Mesendoderm (in vitro differentiated cells): ENCODE measurements at regions not wholly inside any gene's neighbourhood (a gene's known extent, or its start where the extent isn't known, plus 50 kb on each side); places are given as distances from the start of the nearest gene placed in this dataset.
A peak's percentile ranks its signal among the peaks of the same experiment; 100 is the strongest.

Experiments used
- DNase-seq: peaks from one replicate; pipeline ENCODE4 v3.0.0; 2013
- H2AK5ac ChIP-seq: 2 replicates; pipeline ENCODE4 v1.6.1; 2013; ENCODE audit warnings: low read length, inconsistent platforms
- H2BK120ac ChIP-seq: 2 replicates; pipeline ENCODE4 v1.6.1; 2013; ENCODE audit warnings: low read depth, mild to moderate bottlenecking, low read length, moderate library complexity, mixed read lengths
- H2BK15ac ChIP-seq: replicated peaks from 2 replicates; pipeline ENCODE4 v1.6.1; 2013; ENCODE audit warnings: low read depth, mild to moderate bottlenecking, moderate library complexity
- H2BK5ac ChIP-seq: 2 replicates; pipeline ENCODE4 v1.6.1; 2013; ENCODE audit warnings: low read length, inconsistent platforms
- H3K18ac ChIP-seq: 2 replicates; pipeline ENCODE4 v1.6.1; 2013; ENCODE audit warnings: mild to moderate bottlenecking, low read length, mixed read lengths
- H3K23ac ChIP-seq: one replicate; pipeline ENCODE4 v1.6.1; 2013; ENCODE audit warnings: low read length
- H3K27ac ChIP-seq: 2 replicates; pipeline ENCODE4 v1.5.1; 2013; ENCODE audit warnings: low read depth, mild to moderate bottlenecking, inconsistent platforms, low read length, moderate library complexity
- H3K27me3 ChIP-seq: 2 replicates; pipeline ENCODE4 v1.6.1; 2013; ENCODE audit warnings: low read length, control low read depth, mild to moderate bottlenecking, inconsistent platforms; ENCODE audit not compliant: insufficient read depth, poor library complexity
- H3K36me3 ChIP-seq: 2 replicates; pipeline ENCODE4 v1.6.1; 2013; ENCODE audit warnings: low read length, inconsistent platforms; ENCODE audit not compliant: control insufficient read depth, insufficient read depth
- H3K4ac ChIP-seq: one replicate; pipeline ENCODE4 v1.6.1; 2013; ENCODE audit warnings: low read depth, mild to moderate bottlenecking, low read length, moderate library complexity
- H3K4me1 ChIP-seq: 2 replicates; pipeline ENCODE4 v1.6.1; 2013; ENCODE audit warnings: low read depth, low read length, inconsistent platforms; ENCODE audit not compliant: control insufficient read depth
- H3K4me2 ChIP-seq: 2 replicates; pipeline ENCODE4 v1.6.1; 2013; ENCODE audit warnings: low read length
- H3K4me3 ChIP-seq: 2 replicates; pipeline ENCODE4 v1.5.1; 2013; ENCODE audit warnings: mild to moderate bottlenecking, low read length
- H3K56ac ChIP-seq: one replicate; pipeline ENCODE4 v1.6.1; 2013; ENCODE audit warnings: low read length
- H3K79me1 ChIP-seq: 2 replicates; pipeline ENCODE4 v1.6.1; 2013; ENCODE audit warnings: low read length, inconsistent platforms
- H3K79me2 ChIP-seq: 2 replicates; pipeline ENCODE4 v1.6.1; 2013; ENCODE audit warnings: mild to moderate bottlenecking, low read length; ENCODE audit not compliant: control insufficient read depth, insufficient read depth
- H3K9ac ChIP-seq: 2 replicates; pipeline ENCODE4 v1.6.1; 2013; ENCODE audit warnings: low read length, inconsistent platforms
- H4K5ac ChIP-seq: one replicate; pipeline ENCODE4 v1.6.1; 2013; ENCODE audit warnings: low read length
- H4K8ac ChIP-seq: one replicate; pipeline ENCODE4 v1.6.1; 2013; ENCODE audit warnings: low read depth, mild to moderate bottlenecking, control low read depth, low read length, moderate library complexity
- WGBS: extraction: QIAGEN DNeasy Blood & Tissue Kit; methylation state at CpG from one replicate; pipeline ENCODE4 v1.1.7; 2013; ENCODE audit warnings: low lambda C conversion rate, missing lambda C conversion rate; ENCODE audit not compliant: insufficient coverage; ENCODE audit errors: extremely low coverage; 5-methylcytosine and 5-hydroxymethylcytosine counted together

DNA sequence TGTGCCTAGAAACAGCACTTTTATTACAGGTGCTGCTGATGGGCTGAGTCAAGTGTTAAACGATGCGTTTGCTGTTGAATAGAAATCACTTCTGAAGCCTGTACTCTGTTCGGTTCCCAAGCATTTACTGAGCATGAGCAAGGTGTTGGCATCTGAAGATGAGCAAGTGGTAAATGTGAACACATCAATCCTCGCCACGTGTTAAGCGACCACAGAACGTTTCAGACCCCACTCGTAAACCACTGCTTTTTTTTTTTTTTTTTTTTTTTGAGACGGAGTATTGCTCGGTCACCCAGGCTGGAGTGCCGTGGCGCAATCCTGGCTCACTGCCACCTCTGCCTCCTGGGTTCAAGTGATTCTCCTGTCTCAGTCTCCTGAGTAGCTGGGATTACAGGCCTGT is 241.2 kb downstream of the SETD4 start:
- no peak overlapping the region for H3K56ac ChIP-seq
- no peak overlapping the region for H3K4me3 ChIP-seq
- H3K79me1 ChIP-seq = no peaks in the 10 kb centered on the region
- H4K5ac ChIP-seq = no peak overlapping the region
- no peak overlapping the region for H3K18ac ChIP-seq
- H2BK15ac ChIP-seq = no peak overlapping the region
- H2BK120ac ChIP-seq = no peak overlapping the region
- no peak overlapping the region for H3K4ac ChIP-seq
- no peaks in the 10 kb centered on the region for H3K79me2 ChIP-seq
- H4K8ac ChIP-seq = no peak overlapping the region
- H3K4me2 ChIP-seq = no peak overlapping the region
- H2AK5ac ChIP-seq = no peak overlapping the region
- no peaks in the 10 kb centered on the region for H3K27me3 ChIP-seq
- no peak for DNase-seq
- H3K27ac ChIP-seq = no peak overlapping the region
- H3K4me1 ChIP-seq = no peaks in the 10 kb centered on the region
- H3K9ac ChIP-seq = no peak overlapping the region
- WGBS = no CpG with 5 or more reads among the region's 12 CpGs
- no peaks in the 10 kb centered on the region for H3K36me3 ChIP-seq
- H3K23ac ChIP-seq = no peak overlapping the region
- H2BK5ac ChIP-seq = no peak overlapping the region

DNA sequence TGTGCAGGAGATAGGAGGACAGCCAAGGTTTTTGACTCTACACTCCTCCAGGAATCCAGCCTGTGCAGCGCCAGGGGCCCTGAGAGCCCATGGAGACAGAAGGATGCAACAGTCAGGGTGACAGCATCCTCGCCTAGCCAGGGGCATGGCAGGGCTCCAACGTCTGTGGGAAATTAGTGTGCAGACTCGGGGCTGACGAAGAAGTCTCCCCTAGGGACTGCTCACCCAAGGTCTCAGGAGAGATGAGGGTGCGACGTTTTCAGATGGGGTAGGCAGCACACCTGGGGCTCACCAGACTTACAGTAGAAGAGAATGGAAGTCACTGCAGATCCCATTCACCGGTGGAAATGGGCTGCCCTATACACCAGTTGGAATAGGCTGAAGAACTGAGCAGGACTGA is 241.7 kb downstream of the SETD4 start:
- H3K79me2 ChIP-seq = no peaks in the 10 kb centered on the region
- no peaks in the 10 kb centered on the region for H3K36me3 ChIP-seq
- no peak overlapping the region for H2AK5ac ChIP-seq
- no peak overlapping the region for H3K18ac ChIP-seq
- no peaks in the 10 kb centered on the region for H3K79me1 ChIP-seq
- no peak overlapping the region for H2BK120ac ChIP-seq
- H3K56ac ChIP-seq = no peak overlapping the region
- no peak overlapping the region for H3K4me3 ChIP-seq
- no peak overlapping the region for H3K27ac ChIP-seq
- H3K27me3 ChIP-seq = no peaks in the 10 kb centered on the region
- H2BK15ac ChIP-seq = no peak overlapping the region
- H3K4me1 ChIP-seq = no peaks in the 10 kb centered on the region
- H4K5ac ChIP-seq = no peak overlapping the region
- H3K4me2 ChIP-seq = no peak overlapping the region
- H2BK5ac ChIP-seq = no peak overlapping the region
- H4K8ac ChIP-seq = no peak overlapping the region
- DNase-seq = no peak
- no peak overlapping the region for H3K9ac ChIP-seq
- WGBS = no CpG with 5 or more reads among the region's 8 CpGs
- no peak overlapping the region for H3K4ac ChIP-seq
- H3K23ac ChIP-seq = no peak overlapping the region

DNA sequence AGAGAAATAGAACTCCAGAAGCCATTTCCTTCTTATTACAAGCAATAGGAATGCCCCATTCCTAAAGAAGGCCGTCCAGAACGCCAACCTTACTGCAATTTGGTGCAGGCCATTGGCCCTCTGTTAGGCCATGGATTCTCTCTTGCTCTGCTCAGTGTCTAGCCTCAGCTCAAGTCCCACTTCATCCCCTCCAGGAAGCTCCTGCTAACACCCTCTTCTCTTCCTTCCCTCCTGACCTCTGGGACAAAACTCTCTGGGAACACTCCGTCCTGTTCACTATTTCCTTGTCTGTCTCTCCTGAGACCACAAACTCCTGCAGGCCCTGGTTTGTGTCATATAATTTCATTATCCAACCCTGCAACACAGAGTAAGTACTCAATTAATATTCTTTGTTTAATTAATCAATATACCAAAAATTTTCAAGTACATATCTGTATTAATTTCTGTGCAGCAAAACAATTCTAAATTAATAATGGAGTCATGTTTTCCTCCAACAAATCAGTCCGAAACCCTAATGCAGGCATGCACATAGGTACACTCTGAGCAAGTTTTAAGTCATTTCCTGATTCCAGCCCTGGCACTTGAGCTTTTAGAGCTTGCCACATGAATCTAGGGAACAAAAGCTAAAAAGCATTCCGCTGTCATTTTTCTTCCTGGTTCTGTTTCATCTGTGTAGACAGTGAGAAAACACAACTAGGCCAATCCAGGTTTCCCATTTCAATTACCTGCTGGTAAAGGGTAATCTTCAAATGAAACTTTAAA is 245.3 kb downstream of the SETD4 start:
- no CpG with 5 or more reads among the region's 5 CpGs for WGBS

DNA sequence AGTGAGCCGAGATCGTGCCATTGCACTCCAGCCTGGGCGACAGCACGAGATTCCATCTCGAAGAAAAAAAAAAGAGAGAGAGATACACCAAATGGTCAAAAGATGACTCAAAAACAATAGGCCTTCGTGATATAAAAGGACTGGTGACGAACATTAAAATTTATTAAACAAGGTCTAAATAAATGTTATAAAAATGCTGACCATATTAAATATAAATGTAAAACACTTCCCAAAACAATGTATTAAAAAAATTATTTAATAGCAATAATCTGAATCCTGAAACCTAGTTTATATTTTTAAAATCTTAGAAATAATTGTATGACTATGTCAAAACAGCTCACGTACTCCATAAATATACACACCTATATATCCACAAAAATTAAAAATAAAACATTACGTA is 247.6 kb downstream of the SETD4 start:
- Histone ChIP-seq H3K23ac (no peak overlapping the region), H2BK15ac (no peak overlapping the region), H3K56ac (no peak overlapping the region), H2AK5ac (no peak overlapping the region), H3K18ac (no peak overlapping the region), H2BK5ac (no peak overlapping the region), H3K4ac (no peak overlapping the region), H3K36me3 (no peaks in the 10 kb centered on the region), H3K27ac (no peak overlapping the region), H3K79me1 (no peaks in the 10 kb centered on the region), H2BK120ac (no peak overlapping the region), H3K27me3 (no peaks in the 10 kb centered on the region), H3K79me2 (no peaks in the 10 kb centered on the region), H3K4me3 (no peak overlapping the region), H3K4me1 (peaks cover 2% of the 10 kb centered on the region), H3K9ac (no peak overlapping the region), H4K8ac (no peak overlapping the region), H4K5ac (no peak overlapping the region), H3K4me2 (no peak overlapping the region)
- 100% methylated on average over 2 of the region's 9 CpGs for WGBS
- DNase-seq = no peak

More for the DNA sequence above, 245.3 kb downstream of the SETD4 start:
- no peak for DNase-seq
- Histone ChIP-seq H3K56ac (no peak overlapping the region), H2BK5ac (no peak overlapping the region), H3K79me1 (no peaks in the 10 kb centered on the region), H3K23ac (no peak overlapping the region), H3K79me2 (no peaks in the 10 kb centered on the region), H2BK15ac (no peak overlapping the region), H2BK120ac (no peak overlapping the region), H3K4ac (no peak overlapping the region), H3K36me3 (no peaks in the 10 kb centered on the region), H4K5ac (no peak overlapping the region), H3K4me1 (peaks cover 2% of the 10 kb centered on the region), H3K9ac (no peak overlapping the region), H4K8ac (no peak overlapping the region), H2AK5ac (no peak overlapping the region), H3K27ac (no peak overlapping the region), H3K4me2 (no peak overlapping the region), H3K4me3 (no peak overlapping the region), H3K27me3 (no peaks in the 10 kb centered on the region), H3K18ac (no peak overlapping the region)

DNA sequence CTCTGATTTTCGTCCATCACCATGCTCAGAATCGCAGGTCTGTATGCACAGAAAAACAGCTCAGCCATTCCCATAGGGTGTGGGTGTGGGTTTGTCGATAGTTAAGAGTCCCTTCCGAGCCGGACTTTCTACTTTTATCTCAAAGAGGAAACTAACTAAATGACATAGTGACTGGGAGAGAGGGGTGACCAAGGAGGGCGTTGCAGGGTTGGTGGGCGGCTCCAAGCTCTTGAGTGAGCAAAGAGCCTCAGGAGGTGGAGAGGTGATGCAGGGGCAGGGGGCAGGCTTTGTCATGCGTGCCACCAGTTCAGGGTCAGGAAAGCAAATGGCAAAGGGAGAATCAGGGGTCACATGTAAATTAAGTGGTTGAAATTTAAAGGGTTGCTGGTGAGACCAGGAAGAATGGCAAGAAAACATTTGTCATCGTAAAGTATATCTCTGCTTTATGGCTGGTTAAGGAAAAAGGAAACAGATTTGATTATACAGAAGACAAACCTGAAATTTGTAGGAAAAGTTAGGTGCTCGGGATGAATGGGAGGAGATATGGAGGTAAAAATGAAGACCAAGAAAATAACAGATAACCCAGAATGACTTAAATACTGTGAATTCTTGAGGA is 249.0 kb downstream of the SETD4 start:
- no peak overlapping the region for H2BK5ac ChIP-seq
- no peaks in the 10 kb centered on the region for H3K27me3 ChIP-seq
- no peak overlapping the region for H4K5ac ChIP-seq
- DNase-seq = peak; percentile 22
- no peak overlapping the region for H3K4me3 ChIP-seq
- no peak overlapping the region for H3K4ac ChIP-seq
- no peaks in the 10 kb centered on the region for H3K36me3 ChIP-seq
- no peak overlapping the region for H3K27ac ChIP-seq
- no peak overlapping the region for H3K23ac ChIP-seq
- no peaks in the 10 kb centered on the region for H3K79me2 ChIP-seq
- no peaks in the 10 kb centered on the region for H3K79me1 ChIP-seq
- H3K9ac ChIP-seq = no peak overlapping the region
- H2BK15ac ChIP-seq = no peak overlapping the region
- H4K8ac ChIP-seq = no peak overlapping the region
- peaks cover 2% of the 10 kb centered on the region for H3K4me1 ChIP-seq
- H3K18ac ChIP-seq = peak overlapping the region; percentile 64
- WGBS = 100% methylated on average over 1 of the region's 10 CpGs
- H3K4me2 ChIP-seq = no peak overlapping the region
- H3K56ac ChIP-seq = no peak overlapping the region
- no peak overlapping the region for H2BK120ac ChIP-seq
- no peak overlapping the region for H2AK5ac ChIP-seq
